SK-N-MC (cell line): ENCODE measurements at regions not wholly inside any gene's neighbourhood (a gene's known extent, or its start where the extent isn't known, plus 50 kb on each side); places are given as distances from the start of the nearest gene placed in this dataset.

Experiments used
- DNase-seq: peaks from one replicate; pipeline ENCODE4 v3.0.0-alpha.2; 2011; ENCODE audit warnings: low read depth, low spot score
- H3K27ac ChIP-seq: fragments of 200-600 bp; sonication (generic); 2 replicates; pipeline ENCODE4 v1.5.1; 2016; ENCODE audit warnings: mixed run types
- H3K36me3 ChIP-seq: fragments of 200-600 bp; sonication (generic); 2 replicates; pipeline ENCODE4 v1.6.1; 2017; ENCODE audit warnings: antibody characterized with exemption, low read length, mixed read lengths; ENCODE audit not compliant: insufficient read depth
- H3K4me3 ChIP-seq: fragments of 200-600 bp; sonication (generic); 2 replicates; pipeline ENCODE4 v1.5.1; 2016
- H3K9ac ChIP-seq: fragments of 200-600 bp; sonication (generic); 2 replicates; pipeline ENCODE4 v1.8.0; 2017; ENCODE audit warnings: mixed run types, mixed read lengths; ENCODE audit not compliant: insufficient read length
- H3K9me3 ChIP-seq: fragments of 200-600 bp; sonication (generic); 2 replicates; pipeline ENCODE4 v1.6.1; 2017; ENCODE audit warnings: low read depth, mild to moderate bottlenecking, antibody characterized with exemption, low read length, moderate library complexity, mixed read lengths
- EZH2 ChIP-seq: fragments of 200-600 bp; sonication (generic); IDR thresholded peaks from one replicate; pipeline ENCODE4 v1.6.1; 2017; ENCODE audit warnings: antibody characterized with exemption
- FOXP2 ChIP-seq: optimal IDR thresholded peaks from 2 replicates; pipeline ENCODE3; 2011; ENCODE audit warnings: mild to moderate bottlenecking, moderate library complexity; ENCODE audit not compliant: insufficient read depth; ENCODE audit errors: extremely low read length, control extremely low read depth
- POLR2AphosphoS5 ChIP-seq: IDR thresholded peaks from 2 replicates; pipeline ENCODE4 v1.6.1; 2012; ENCODE audit warnings: mild to moderate bottlenecking, low read depth, low read length, borderline replicate concordance

GRCh38 chr3:102095383-102095782 lies 246.1 kb downstream of the NFKBIZ start:
- no peak for DNase-seq
- H3K27ac ChIP-seq: no peak overlapping the region
- no peak for TF ChIP-seq EZH2
- no peak for TF ChIP-seq FOXP2
- no peak for TF ChIP-seq POLR2AphosphoS5
- H3K36me3 ChIP-seq: no peaks in the 10 kb centered on the region
- H3K9me3 ChIP-seq: no peaks in the 10 kb centered on the region
- H3K4me3 ChIP-seq: no peak overlapping the region
- no peak overlapping the region for H3K9ac ChIP-seq

- Histone ChIP-seq H3K9me3 (no peaks in the 10 kb centered on the region), H3K4me3 (no peak overlapping the region), H3K27ac (no peak overlapping the region), H3K9ac (no peak overlapping the region), H3K36me3 (no peaks in the 10 kb centered on the region)
- DNase-seq: no peak
- no peak for TF ChIP-seq FOXP2
- TF ChIP-seq POLR2AphosphoS5: no peak
- no peak for TF ChIP-seq EZH2
Observed at GRCh38 chr3:102096066-102096465, 246.8 kb downstream of the NFKBIZ start.

- DNase-seq: no peak
- TF ChIP-seq POLR2AphosphoS5: no peak
- no peak for TF ChIP-seq EZH2
- TF ChIP-seq FOXP2: no peak
- H3K36me3 ChIP-seq: no peaks in the 10 kb centered on the region
Observed at GRCh38 chr3:102098130-102098885, 249.0 kb downstream of the NFKBIZ start.

GRCh38 chr3:102099913-102100312 lies 250.6 kb downstream of the NFKBIZ start:
- H3K36me3 ChIP-seq: no peaks in the 10 kb centered on the region
- no peaks in the 10 kb centered on the region for H3K9me3 ChIP-seq
- no peak overlapping the region for H3K27ac ChIP-seq
- DNase-seq: no peak
- no peak overlapping the region for H3K4me3 ChIP-seq
- TF ChIP-seq FOXP2: no peak
- no peak for TF ChIP-seq EZH2
- TF ChIP-seq POLR2AphosphoS5: no peak
- no peak overlapping the region for H3K9ac ChIP-seq

More at GRCh38 chr3:102098130-102098885, 249.0 kb downstream of the NFKBIZ start:
- H3K9me3 ChIP-seq: no peaks in the 10 kb centered on the region
- no peak overlapping the region for H3K4me3 ChIP-seq
- no peak overlapping the region for H3K27ac ChIP-seq
- H3K9ac ChIP-seq: no peak overlapping the region

- no peak for DNase-seq
- H3K9me3 ChIP-seq: no peaks in the 10 kb centered on the region
- TF ChIP-seq POLR2AphosphoS5 (no peak), EZH2 (no peak), FOXP2 (no peak)
Observed at GRCh38 chr3:102102394-102102793, 253.1 kb downstream of the NFKBIZ start.

GRCh38 chr3:102104033-102104432 lies 254.7 kb downstream of the NFKBIZ start:
- Histone ChIP-seq H3K36me3 (no peaks in the 10 kb centered on the region), H3K9me3 (no peaks in the 10 kb centered on the region), H3K9ac (no peak overlapping the region), H3K4me3 (no peak overlapping the region), H3K27ac (no peak overlapping the region)
- no peak for DNase-seq
- TF ChIP-seq EZH2: no peak
- TF ChIP-seq FOXP2: no peak
- no peak for TF ChIP-seq POLR2AphosphoS5

More at GRCh38 chr3:102102394-102102793, 253.1 kb downstream of the NFKBIZ start:
- H3K4me3 ChIP-seq: no peak overlapping the region
- H3K36me3 ChIP-seq: no peaks in the 10 kb centered on the region
- no peak overlapping the region for H3K9ac ChIP-seq
- H3K27ac ChIP-seq: no peak overlapping the region

GRCh38 chr3:102105193-102105592 lies 255.9 kb downstream of the NFKBIZ start:
- DNase-seq: no peak
- Histone ChIP-seq H3K9me3 (no peaks in the 10 kb centered on the region), H3K9ac (no peak overlapping the region), H3K27ac (no peak overlapping the region), H3K36me3 (no peaks in the 10 kb centered on the region), H3K4me3 (no peak overlapping the region)
- TF ChIP-seq EZH2 (no peak), FOXP2 (no peak), POLR2AphosphoS5 (no peak)

- DNase-seq: no peak
- no peak overlapping the region for H3K9ac ChIP-seq
- no peak overlapping the region for H3K27ac ChIP-seq
- H3K4me3 ChIP-seq: no peak overlapping the region
- H3K9me3 ChIP-seq: no peaks in the 10 kb centered on the region
- no peaks in the 10 kb centered on the region for H3K36me3 ChIP-seq
- no peak for TF ChIP-seq FOXP2
- TF ChIP-seq EZH2: no peak
- no peak for TF ChIP-seq POLR2AphosphoS5
Observed at GRCh38 chr3:102106416-102107097, 257.2 kb downstream of the NFKBIZ start.
